ENCODE measurements at regions not wholly inside any gene's neighbourhood (a gene's known extent, or its start where the extent isn't known, plus 50 kb on each side); places are given as distances from the start of the nearest gene placed in this dataset.

GRCh38 chr12:115210533-115211252, 526.7 kb upstream of the TBX3 start:
- intact Hi-C loops (cut with DNase I): no loop called here
- DNase-seq: peak in 11 of 42 donors; percentile 4 to 41 (median 21)

- intact Hi-C loops (cut with DNase I): no loop called here
- peak in 1 of 42 donors; percentile 4 for DNase-seq
Measured at GRCh38 chr12:115209230-115209629, 525.3 kb upstream of the TBX3 start.

- intact Hi-C loops (cut with DNase I): no loop called here
- no peak for DNase-seq
Measured at GRCh38 chr12:115208098-115208497, 524.1 kb upstream of the TBX3 start.

- no peak for DNase-seq
- intact Hi-C loops (cut with DNase I): no loop called here
Measured at GRCh38 chr12:115207216-115207915, 523.4 kb upstream of the TBX3 start.

- DNase-seq: no peak
- intact Hi-C loops (cut with DNase I): no loop called here
Measured at GRCh38 chr12:115206801-115207200, 522.8 kb upstream of the TBX3 start.

- DNase-seq: no peak
- intact Hi-C loops (cut with DNase I): no loop called here
Measured at GRCh38 chr12:115205755-115206308, 521.9 kb upstream of the TBX3 start.

- intact Hi-C loops (cut with DNase I): no loop called here
- DNase-seq: peak in 20 of 42 donors; percentile 7 to 66 (median 26)
Measured at GRCh38 chr12:115204957-115205754, 521.2 kb upstream of the TBX3 start.

- intact Hi-C loops (cut with DNase I): no loop called here
- no peak for DNase-seq
Measured at GRCh38 chr12:115203701-115204100, 519.7 kb upstream of the TBX3 start.

- DNase-seq: no peak
- intact Hi-C loops (cut with DNase I): no loop called here
Measured at GRCh38 chr12:115201966-115202365, 518.0 kb upstream of the TBX3 start.

GRCh38 chr12:115199831-115200230, 515.9 kb upstream of the TBX3 start:
- intact Hi-C loops (cut with DNase I): no loop called here
- no peak for DNase-seq

GRCh38 chr12:115194857-115195256, 510.9 kb upstream of the TBX3 start:
- intact Hi-C loops (cut with DNase I): no loop called here
- no peak for DNase-seq

- DNase-seq: no peak
Measured at GRCh38 chr12:115194448-115194847, 510.5 kb upstream of the TBX3 start.

GRCh38 chr12:115191342-115191741, 507.4 kb upstream of the TBX3 start:
- no peak for DNase-seq
- intact Hi-C loops (cut with DNase I): no loop called here

More at GRCh38 chr12:115194448-115194847, 510.5 kb upstream of the TBX3 start:
- intact Hi-C loops (cut with DNase I): no loop called here

- DNase-seq: no peak
- intact Hi-C loops (cut with DNase I): no loop called here
Measured at GRCh38 chr12:115190010-115190770, 506.2 kb upstream of the TBX3 start.

- no peak for DNase-seq
- intact Hi-C loops (cut with DNase I): no loop called here
Measured at GRCh38 chr12:115185506-115185905, 501.5 kb upstream of the TBX3 start.

GRCh38 chr12:115183752-115184151, 499.8 kb upstream of the TBX3 start:
- DNase-seq: no peak
- intact Hi-C loops (cut with DNase I): no loop called here

- no peak for DNase-seq
- intact Hi-C loops (cut with DNase I): no loop called here
Measured at GRCh38 chr12:115177899-115178298, 493.9 kb upstream of the TBX3 start.

- intact Hi-C loops (cut with DNase I): no loop called here
- no peak for DNase-seq
Measured at GRCh38 chr12:115176741-115177400, 492.9 kb upstream of the TBX3 start.
